GM19468 (cell line): ENCODE measurements at regions not wholly inside any gene's neighbourhood (a gene's known extent, or its start where the extent isn't known, plus 50 kb on each side); places are given as distances from the start of the nearest gene placed in this dataset.

Experiments used
- ATAC-seq: cut with Tn5 transposase; IDR thresholded peaks from one replicate; pipeline ENCODE4 v1.9.1; 2021; ENCODE audit warnings: mild to moderate bottlenecking, moderate library complexity, moderate number of reproducible peaks; ENCODE audit not compliant: unreplicated experiment; ENCODE audit errors: extremely low read depth

GRCh38 chr4:148515248-148515647 lies 73.0 kb upstream of the NR3C2 start:
- ATAC-seq, result no peak

- no peak for ATAC-seq
These were observed 72.4 kb upstream of the NR3C2 start for GRCh38 chr4:148514581-148514980.

- no peak for ATAC-seq
These were observed 71.8 kb upstream of the NR3C2 start for GRCh38 chr4:148514041-148514440.

- ATAC-seq, result no peak
These were observed 68.0 kb upstream of the NR3C2 start for GRCh38 chr4:148510211-148510610.

- ATAC-seq, result no peak
These were observed 61.5 kb upstream of the NR3C2 start for GRCh38 chr4:148503681-148504080.

- no peak for ATAC-seq
These were observed 55.0 kb upstream of the NR3C2 start for GRCh38 chr4:148497258-148497657.

- ATAC-seq, result no peak
These were observed 53.2 kb upstream of the NR3C2 start for GRCh38 chr4:148495463-148495862.
